ENCODE measurements at regions not wholly inside any gene's neighbourhood (a gene's known extent, or its start where the extent isn't known, plus 50 kb on each side); places are given as distances from the start of the nearest gene placed in this dataset.
"Not testable (repeated sequence)": the region's sequence is repeated elsewhere in the genome, so short reads cannot be mapped to it uniquely, and the experiment has no call there.

GRCh38 chr16:32116533-32116932, 136.6 kb upstream of the TP53TG3D start:
- not testable (repeated sequence) for DNase-seq

DNA sequence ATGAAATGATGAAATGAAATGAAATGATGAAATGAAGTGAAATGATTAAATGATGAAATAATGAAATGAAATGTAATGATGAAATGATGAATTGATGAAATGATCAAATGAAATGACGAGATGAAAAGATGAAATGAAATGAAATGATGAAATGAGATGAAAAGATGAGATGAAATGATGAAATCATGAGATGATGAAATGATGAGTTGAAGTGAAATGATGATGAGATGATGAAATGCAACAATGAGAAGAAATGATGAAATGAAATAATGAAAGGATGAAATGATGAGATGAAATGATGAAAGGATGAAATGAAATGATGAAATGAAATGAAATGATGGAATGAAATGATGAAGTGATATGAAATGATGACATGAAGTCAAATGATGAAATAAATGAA, 132.7 kb upstream of the TP53TG3D start:
- DNase-seq: not testable (repeated sequence)

DNA sequence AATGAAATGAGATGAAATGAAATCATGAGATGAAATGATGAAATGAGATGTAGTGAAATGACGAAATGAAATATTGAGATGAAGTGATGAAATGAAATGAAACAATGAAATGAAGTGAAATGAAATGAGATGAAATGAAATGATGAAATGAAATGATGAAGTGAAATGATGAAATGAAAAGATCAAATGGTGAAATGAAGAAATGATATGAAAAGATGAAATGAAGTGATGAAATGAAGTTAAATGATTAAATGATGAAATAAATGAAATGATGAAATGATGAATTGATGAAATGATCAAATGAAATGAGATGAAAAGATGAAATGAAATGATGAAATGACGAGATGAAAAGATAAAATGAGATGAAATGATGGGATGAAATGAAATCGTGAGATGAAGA, 132.3 kb upstream of the TP53TG3D start:
- DNase-seq: not testable (repeated sequence)

- DNase-seq: not testable (repeated sequence)
These were observed 131.7 kb upstream of the TP53TG3D start for GRCh38 chr16:32121273-32121900.

DNA sequence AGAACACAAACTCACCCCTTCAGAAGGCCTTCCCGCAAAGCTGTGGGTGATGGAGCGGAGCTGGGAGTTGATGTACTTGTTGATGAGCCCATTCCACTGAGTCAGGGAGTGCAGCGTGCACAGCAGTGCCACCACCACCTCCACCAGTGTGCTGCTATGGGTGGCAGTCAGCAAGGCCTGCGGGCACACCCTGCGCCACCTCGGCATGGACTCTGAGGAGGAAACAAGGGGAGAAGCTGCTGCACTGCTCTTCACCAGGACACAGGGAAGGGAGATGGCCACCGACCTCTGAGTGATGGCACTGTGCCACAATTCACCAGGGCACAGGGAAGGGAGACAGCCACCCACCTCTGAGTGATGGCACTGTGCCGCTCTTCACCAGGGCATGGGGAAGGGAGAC, 100.7 kb upstream of the TP53TG3D start:
- DNase-seq: not testable (repeated sequence)

- not testable (repeated sequence) for DNase-seq
These were observed 65.0 kb upstream of the TP53TG3D start for GRCh38 chr16:32187918-32188669.

DNA sequence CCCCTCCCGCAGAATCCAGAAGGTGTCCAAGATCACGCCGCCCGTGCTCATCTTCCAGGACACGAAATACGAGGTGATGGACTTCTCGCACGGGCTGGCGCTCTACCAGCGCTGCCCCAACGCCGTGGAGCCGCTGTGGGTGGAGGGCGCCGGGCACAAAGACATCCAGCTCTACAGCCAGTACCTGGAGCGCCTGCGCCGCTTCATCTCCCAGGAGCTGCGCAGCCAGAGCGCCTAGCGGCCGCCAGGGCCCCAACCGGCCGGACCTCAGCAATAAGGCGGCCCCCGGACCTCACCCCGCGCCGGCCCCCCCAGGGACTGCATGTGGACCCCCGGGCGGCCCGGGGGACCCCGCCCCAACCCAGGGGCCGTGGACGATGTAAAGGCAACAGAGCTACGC, 50.5 kb upstream of the TP53TG3D start:
- not testable (repeated sequence) for DNase-seq
